HG03095 (cell line): ENCODE measurements at regions not wholly inside any gene's neighbourhood (a gene's known extent, or its start where the extent isn't known, plus 50 kb on each side); places are given as distances from the start of the nearest gene placed in this dataset.
A peak's percentile ranks its signal among the peaks of the same experiment; 100 is the strongest.

ENCODE experiments used
- ATAC-seq: cut with Tn5 transposase; IDR thresholded peaks from one replicate; pipeline ENCODE4 v1.9.1; 2021; ENCODE audit warnings: moderate library complexity; ENCODE audit not compliant: unreplicated experiment

DNA sequence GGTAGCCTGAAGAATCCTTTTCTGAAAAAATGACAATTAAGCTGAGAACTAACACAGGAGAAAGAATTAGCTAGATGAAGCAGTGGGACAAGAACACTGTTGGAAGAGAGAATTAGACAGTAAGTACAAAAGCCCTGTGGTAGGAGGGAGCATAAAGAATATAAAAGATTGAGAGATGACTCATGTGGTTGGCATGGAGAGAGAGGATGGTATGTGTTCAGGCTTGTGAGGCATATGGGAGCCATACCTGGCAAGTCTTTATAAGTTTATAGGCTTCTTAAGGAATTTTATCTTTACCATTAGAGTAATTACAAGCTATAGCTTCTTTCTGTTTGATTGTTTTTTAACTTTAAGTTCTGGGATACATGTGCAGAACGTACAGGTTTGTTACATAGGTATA, 325.0 kb downstream of the ARL6IP6 start:
- ATAC-seq, result no peak

DNA sequence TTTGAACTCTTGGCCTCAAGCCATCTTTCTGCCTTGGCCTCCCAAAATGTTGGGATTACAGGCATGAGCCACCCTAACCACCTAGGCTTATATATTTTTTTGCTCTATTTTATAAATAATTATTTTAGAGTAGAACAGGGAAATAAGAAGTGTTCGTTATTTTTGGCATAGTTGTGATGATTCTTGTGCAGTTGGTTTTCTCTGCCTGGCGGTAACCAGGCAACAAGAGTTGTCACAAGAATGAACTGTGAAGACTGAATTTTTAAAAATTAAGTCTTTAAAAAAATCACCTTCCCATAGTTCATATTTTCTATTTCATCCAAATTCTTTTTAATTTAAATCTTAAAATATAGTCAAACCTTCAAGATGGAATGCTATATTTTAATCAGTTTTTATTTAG, 310.2 kb downstream of the ARL6IP6 start:
- no peak for ATAC-seq

DNA sequence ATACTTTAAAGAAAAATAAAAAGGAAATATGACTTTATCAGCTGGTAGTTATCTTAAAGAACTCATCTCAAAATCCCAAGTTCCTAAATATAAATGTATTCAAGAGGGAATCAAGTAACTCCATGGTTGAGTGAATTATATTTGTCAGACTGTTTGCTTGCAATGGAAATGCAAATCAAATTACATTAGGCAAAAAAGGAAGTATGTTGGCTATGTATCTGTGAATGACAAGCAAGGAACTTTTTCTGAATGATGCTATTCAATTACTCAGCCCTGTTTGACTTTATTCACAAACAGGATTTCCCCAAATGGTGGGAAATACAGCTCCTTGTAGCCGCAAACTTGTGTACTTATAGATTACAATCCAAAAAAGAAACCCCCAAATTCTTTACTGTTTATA, 309.1 kb downstream of the ARL6IP6 start:
- ATAC-seq, result no peak

DNA sequence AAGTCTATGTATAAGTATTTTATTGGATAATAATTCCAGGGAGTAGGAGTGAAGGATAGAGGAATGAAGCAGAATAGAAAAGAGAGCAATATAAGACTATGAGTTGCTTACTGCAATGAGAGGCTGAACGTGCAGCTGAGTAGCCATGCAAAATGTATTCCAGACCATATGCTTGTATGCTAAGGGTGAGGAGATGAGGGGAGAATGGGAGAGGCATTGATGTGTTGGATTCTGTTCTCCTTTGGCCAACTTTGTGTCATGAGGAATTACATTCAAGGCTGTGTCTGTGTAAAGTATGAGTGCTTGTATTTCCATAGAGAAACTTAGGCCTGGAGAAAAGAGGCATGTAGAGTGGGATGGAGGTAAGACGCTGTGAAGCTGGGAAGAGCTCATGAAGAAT, 301.8 kb downstream of the ARL6IP6 start:
- no peak for ATAC-seq

DNA sequence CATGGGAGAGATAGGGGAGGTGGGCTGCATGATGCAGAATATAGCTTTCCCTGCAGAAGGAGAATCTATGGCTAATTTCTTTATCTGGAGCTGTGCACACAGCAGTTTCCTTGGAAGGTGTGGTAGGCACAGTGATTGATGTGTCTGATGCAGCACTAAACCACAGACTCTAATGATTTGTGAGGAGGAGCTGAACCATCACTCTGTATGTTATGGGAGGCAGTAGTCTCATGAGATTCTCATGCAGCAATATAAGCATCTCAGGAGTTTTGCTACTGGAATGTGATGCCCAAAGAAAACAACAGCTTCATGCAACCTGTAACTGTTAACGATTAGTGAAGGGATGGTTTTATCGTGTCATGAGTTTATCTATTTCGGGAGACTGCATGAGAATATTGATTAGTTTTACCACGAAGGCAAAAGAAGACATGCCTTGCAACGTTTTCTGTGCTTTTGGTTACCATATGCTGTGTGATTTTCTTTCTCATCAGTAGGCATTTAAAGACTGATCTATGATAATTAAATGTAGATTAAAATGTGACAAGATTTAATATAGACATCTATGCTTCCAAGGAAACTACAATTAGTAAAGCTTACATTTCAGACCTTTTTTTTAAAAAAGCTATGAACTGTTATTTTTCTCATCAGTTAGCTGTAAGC, 286.8 kb downstream of the ARL6IP6 start:
- peak; percentile 47 for ATAC-seq

DNA sequence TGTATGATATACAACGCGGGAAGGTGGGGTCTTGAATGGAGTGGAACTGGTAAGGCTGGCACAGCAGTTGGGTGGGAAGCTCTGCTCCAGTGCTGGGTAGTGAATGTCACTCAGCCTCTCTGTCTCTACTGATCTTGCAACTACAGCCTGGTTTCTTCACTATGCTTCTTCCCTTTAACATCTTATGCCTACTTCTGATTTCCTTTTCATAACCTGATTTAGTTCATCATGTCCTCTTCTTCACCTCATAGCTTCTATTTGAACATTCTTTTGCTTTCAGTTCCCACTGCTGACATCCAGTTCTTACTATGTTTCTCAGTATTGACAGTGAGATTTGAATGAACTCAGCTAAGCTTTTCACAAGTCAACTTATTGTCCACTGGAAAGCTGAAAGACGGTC, 286.2 kb downstream of the ARL6IP6 start:
- ATAC-seq, result peak; percentile 74

DNA sequence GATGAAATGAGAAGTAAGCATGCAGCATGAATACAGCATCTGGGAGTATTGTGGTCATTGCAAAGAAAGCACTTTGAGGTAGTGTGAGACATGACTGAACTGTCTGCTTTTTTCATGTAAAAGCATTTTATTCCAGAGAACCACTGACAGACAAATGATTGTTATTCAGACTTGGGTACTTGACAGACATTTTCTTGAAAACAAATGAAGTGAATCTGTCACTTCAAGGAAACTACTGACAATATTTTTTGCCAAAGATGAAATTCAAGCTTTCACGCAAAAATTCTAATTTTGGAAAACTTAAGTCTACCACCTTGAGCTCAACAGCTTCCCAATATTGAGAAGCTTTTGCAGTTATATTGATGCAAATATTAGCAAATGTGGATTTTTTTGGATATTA, 255.7 kb downstream of the ARL6IP6 start:
- ATAC-seq, result no peak

DNA sequence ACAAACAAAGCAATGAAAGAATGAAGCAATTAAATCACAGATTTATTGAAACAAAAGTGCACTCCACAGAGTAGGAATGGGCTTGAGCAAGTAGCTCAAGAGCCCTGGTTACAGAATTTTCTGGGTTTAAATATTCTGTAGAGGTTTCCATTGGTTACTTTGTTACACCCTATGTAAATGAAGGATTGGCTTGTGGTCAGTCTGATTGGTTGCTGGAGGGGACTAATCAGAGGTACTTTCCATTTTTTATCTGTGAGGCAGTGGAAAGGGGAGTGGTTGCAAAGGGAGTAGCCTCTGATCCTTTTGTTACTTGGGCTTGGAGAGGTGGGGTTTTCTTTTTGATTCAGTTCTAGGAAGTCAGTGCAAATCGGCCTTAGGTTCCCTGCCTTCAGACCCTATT, 253.3 kb downstream of the ARL6IP6 start:
- ATAC-seq, result no peak

DNA sequence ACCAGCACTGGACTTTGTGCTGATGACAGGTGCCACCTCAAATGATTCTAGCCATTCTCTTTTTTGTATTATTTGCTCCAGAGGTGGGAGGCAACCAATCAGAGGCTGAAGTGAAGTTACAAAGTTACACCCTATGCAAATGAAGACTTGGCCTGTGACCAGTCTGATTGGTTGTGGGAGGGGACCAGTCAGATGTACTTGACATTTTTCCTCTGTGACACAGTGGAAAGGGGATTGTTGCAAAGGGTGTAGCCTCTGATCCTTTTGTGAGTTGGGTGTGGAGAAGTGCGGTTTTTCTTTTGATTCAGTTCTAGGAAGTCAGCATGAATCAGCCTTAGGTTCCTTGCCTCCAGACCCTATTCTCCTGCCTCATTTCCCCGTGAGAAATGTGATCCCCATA, 244.0 kb downstream of the ARL6IP6 start:
- ATAC-seq, result no peak

DNA sequence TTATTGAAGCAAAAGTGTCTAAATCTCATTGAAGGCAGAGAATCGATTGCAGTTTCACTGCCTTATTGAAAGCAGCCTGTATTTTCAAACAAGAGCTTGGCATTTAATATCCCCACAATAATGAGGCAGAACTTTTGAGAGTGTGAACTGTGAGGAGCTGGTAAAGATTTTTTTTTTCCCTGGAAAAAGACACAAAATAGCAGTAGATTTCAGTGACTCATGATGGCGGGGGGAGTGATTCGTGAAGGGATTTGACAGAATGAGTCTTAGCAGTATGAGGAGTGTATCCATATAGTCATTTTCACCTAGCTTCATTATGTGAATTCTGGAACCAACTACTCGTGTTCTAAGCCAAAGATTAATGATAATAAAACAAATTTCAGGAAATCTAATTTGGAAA, 242.9 kb downstream of the ARL6IP6 start:
- no peak for ATAC-seq

DNA sequence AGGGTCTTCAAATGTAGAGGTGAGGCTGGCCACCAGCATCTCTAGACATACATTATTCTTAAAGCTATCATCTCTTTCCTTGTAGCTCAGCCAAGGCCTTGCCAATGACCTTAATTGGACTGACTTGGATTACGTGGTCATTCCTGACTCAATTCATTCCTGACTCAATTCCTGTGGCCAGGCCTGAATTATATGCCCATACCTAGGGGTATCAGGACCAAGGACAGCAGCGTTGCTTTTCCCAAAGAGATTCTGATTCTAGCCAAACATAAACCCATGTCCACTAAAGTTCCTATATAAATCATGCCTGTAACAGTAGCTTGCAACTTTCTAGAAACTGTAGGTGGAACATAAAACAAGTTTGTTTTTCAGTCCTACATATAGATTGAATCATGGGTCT, 231.7 kb downstream of the ARL6IP6 start:
- no peak for ATAC-seq

DNA sequence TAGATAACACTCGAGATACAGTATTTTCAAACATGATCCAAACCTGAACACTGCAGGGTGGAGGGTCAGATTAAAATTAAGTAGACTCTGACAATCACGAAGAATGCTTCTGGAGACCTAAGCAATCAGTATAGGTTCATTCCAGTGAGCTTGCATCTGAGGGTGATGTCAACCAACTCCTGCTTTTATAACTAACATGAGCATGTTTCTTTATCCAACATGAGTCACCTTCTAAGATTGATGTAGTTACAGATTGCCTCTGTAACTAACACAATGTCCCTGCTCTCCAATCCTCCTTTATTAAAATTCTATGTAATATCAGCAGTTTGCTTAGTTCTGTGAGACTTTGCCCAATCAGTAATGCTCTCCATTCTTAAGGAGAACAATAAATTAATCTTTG, 225.7 kb downstream of the ARL6IP6 start:
- ATAC-seq, result no peak

DNA sequence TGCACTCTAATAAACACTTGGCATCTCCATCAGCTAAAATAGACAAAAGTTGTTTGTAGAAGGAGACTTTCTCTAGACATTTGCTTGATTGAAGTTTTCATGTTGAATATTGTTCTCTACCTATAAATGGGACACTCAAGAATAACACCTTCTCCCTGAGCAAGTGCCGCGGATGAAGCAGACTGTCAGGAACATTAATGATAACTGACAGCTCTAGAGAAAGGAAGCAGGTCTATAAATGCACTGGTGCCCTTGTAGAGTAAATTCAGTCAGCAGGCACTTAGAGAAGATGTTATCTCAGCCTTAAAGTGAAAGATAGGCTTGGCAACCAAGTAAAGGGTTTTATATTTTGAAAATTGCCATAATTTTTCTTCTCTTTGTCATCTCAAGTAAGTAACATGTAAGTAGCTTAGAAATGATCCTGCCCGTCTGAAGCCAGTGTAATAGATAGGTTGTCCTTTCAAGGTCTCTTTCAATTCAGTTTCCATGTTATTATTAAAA, 224.6 kb downstream of the ARL6IP6 start:
- ATAC-seq, result no peak

DNA sequence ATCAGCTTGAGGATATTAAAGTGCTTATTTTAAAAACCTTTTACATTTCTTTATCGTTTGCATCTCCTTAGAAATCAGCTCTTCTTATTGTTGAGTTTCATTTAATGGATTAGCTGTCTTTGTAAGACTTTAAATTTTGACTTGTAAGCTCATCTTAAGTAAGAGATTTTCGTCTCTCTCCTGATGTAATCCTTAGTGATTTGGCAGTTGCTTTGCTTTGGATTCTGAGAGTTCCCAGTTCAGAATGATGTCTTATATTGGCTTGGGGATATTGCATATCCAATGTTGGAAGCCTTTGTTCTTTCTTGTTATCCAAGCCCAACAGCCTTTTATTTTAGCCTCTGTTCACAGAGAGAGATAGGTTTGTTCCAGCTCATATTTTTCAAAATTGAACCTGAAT, 212.1 kb downstream of the ARL6IP6 start:
- ATAC-seq, result no peak

DNA sequence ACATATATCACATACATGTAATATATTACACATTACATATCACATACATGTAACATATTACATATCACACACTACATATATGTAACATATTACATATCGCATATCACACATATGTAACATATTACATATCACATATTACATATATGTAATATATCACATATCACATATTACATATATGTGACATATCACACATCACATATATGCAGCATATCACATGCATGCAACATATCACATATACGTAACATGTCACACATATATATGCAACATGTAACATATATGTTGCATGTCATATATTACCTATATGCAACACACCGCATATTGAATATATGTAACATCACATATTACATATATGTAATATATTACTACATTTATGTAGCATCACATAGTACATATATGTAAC, 211.2 kb downstream of the ARL6IP6 start:
- no peak for ATAC-seq

DNA sequence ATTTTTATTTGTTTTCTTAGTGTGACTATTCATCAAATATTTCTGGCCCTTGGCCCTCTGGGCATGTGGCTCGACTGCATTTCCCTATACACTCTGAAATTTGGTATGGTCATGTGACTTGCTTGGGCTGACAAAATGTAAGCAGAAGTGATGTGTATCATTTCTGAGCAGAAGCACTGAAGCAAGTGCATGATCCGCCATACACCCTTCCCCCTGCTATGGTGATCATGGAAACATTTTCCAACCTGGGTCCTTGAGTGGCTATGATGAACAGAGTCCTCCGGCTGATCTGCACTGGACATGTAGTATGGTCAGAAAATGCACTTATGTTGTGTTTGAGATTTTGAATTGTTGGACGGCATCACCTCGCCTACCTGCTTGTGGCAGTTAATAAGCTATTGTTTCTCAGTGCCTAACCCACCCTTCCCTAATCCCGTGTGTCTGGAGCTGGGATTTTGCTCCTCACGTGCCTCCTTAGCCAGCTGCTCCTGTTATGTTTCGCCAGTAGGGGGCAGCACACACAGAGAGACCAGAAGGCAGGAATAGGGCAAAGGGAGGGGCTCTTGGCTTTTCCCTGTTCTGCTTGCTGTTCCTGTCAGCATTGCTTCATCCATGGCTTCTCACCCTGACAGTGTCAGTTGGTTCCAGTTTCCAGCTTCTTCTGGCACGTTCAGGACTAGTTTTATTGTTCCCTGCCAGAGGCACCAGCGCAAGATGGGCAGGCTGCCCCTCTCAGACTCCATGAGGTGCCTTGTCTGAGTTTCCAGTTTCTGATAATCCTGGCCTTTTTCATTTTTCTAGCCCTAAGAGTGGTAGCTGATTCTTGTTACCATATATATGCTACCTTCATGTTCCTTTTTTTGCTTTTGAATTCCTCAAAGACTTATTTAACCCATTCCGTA, 207.4 kb downstream of the ARL6IP6 start:
- ATAC-seq, result peak; percentile 87

DNA sequence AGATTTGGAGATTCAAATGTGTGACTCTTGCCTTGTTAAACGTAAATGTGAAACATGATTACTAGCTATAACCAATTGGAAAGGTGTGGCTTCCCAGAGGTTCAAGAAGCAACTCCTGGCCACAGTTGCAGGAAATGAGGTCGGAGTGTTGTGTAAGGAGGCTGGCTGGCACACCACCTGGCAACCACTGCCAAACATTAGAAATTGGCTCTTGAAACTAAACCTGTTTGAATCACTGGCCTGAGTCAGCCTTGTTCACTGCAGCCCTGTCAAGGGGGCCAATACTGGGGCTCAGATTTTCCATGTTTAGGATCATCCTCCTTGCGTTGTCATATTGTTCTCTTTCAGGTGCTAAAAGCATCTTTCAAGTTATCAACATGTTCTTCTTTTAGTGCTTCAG, 206.3 kb downstream of the ARL6IP6 start:
- ATAC-seq, result no peak

DNA sequence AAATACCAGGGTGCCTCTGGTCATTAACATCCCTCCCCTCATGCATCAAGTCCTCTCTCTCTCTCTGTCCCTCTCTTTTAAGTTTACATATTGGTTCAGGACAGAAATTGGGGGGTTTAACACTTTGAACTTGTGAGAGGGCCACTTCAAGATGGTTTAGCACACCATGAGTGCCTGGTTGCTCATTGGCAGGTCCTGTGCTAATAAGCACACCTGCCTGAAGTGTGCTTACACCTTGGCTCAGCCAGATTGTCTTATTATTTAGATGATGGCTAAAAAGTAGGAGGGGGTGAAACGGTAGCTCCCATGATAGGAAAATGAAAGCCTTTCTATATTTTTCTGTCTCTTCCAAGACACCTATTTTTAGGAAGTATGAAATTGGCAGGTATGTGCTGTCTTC, 205.8 kb downstream of the ARL6IP6 start:
- ATAC-seq, result no peak

DNA sequence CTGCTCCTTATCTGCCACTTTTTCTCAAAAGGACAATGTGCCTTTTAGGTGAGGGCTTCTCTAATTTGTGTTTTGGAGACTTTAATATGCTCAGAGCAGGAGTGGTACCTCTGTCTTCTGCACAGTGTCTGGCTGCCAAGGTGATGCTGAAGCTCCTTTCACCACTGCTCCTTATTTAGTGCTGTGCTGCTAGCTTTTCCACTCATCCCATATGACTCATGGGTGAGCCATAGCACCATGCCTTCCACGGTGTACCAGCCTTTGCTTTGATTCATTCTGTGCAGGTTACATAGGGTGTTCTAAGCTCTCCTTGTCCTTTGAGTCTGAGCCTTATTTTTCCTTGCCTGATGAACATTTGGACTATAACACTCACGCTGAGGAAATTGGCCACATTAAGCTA, 202.4 kb downstream of the ARL6IP6 start:
- ATAC-seq, result no peak

DNA sequence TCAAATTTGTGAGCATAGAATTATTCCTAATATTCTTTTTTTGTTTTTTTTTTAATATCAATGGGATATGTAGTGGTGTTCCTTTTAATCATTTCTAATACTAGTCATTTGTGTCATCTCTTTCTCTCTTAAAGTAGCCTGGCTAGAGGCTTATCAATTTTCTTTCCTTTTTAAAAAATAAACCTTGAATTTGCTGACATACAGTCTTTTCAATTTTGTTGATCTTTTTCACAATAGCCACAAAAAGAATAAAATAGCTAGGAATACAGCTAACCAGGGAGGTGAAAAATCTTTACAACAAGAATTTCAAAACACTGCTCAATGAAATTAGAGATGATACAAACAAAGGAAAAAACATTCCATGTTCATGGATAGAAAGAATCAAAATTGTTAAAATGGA, 192.6 kb downstream of the ARL6IP6 start:
- ATAC-seq, result no peak

DNA sequence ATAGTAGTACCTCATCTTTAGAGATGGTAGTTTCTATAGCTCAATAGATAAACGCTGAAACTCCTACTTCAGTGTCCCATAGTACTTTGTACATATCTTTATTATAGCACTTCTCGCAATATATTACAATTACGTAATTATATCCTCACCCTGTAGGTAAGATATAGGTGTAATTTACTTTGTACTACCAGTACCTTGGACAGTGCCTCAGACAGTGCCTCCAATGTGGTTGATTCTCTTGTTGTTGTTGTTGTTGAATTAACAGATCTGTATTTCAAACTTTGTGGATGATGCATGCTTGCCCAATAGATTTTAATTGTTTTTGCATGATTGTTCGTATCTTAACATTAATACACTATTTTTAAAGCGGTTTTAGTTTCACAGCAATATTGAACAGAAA, 188.6 kb downstream of the ARL6IP6 start:
- ATAC-seq, result no peak

DNA sequence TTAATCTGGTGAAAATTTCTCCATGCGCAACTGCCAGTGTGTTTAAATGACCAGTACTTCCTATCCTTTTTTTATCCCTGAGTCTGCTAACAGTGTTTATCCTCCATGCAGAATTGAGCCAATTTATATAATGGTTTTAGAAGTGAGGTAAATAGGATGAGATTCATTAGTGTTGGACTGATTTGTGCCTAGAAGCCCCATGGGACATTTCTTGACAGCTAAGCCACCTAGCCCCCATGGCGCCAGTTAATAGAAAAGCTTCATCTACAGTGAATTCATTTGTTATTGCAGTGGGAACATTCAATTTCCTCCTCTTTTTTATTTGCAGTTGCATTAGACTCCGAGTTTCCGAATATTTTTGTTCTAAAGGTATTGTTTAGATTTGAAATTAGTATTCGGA, 175.6 kb downstream of the ARL6IP6 start:
- ATAC-seq, result no peak
